ENCODE measurements at regions not wholly inside any gene's neighbourhood (a gene's known extent, or its start where the extent isn't known, plus 50 kb on each side); places are given as distances from the start of the nearest gene placed in this dataset.
A peak's percentile ranks its signal among the peaks of the same experiment; 100 is the strongest.

DNA sequence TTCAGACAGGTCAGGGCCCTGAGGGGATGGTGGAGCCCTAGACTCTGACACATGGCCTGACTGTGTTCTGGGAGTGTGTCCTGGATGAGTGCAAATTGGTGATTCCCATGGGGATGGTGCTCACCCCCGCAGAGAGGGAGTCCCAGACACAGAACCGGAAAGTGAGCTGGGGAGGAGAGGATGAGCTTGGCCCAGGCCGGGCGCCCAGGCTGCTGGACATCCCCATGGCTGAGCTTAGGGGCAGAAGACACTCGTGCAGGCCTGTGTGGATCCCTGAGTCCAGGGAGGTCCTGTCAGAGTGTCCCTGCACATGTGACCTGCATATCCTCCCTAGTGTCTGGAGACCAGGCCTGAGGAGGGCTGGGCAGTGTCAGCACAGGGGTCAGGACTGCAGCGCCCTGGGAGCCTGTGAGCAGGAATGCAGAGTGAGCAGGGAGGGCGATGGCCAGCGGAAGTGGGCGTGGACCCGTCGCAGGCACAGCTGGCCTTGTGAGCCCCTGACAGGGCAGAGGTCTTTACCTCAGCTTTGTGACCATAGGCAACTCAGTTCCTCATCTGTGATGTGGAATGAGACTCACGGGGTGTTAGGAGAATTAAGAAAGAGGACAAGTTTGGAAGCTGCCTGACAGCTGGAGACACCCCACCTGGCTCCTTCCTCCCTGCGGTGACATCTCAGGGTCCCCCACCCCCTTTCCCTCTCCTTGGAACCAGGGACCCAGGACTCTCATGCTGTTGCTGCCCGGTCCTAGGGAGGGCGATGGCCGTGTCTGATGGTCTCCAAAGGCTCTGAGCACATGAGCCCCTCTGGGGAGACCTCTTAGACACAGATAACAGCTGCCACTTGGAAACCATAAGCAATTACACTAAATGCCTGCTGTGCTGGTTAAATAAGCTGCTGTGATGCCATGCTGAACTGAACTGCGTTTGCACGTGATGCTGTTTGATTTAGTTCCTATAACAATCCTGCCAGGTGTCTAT is 62.6 kb upstream of the HS6ST1 start (continued):
- TF ChIP-seq CENPT (CRISPR knock-in tag; IDR thresholded peaks at IDR 0.05; ENCODE audit: low read depth) (0 out of 2 replicates have a peak, but pooled peaks have one; percentile 30), SP1 (IDR thresholded peaks at IDR 0.05) (no peak), SP1 (CRISPR knock-in tag; IDR thresholded peaks at IDR 0.05) (peak; percentile 78; the same call in 1 of the 2 replicates), ZNF414 (CRISPR knock-in tag; IDR thresholded peaks at IDR 0.05) (0 out of 2 replicates have a peak, but pooled peaks have one; percentile 32), TBX2 (CRISPR knock-in tag; IDR thresholded peaks at IDR 0.05; ENCODE audit: borderline replicate concordance) (peak; percentile 77; the same call in 1 of the 2 replicates), ZFP37 (CRISPR knock-in tag; IDR thresholded peaks at IDR 0.05; ENCODE audit: borderline replicate concordance) (no peak), NFKB2 (CRISPR knock-in tag; IDR thresholded peaks at IDR 0.05; ENCODE audit: borderline replicate concordance) (peak; percentile 69; the same call in 1 of the 2 replicates), KDM3A (CRISPR knock-in tag; IDR thresholded peaks at IDR 0.05; ENCODE audit: low read depth) (no peak), HOXA3 (CRISPR knock-in tag; IDR thresholded peaks at IDR 0.05) (peak; percentile 83), HMG20A (CRISPR knock-in tag; IDR thresholded peaks at IDR 0.05; ENCODE audit: borderline replicate concordance) (peak; percentile 30; the same call in 1 of the 2 replicates), ZNF142 (CRISPR knock-in tag; IDR thresholded peaks at IDR 0.05) (peak; percentile 88), MTA1 (CRISPR knock-in tag; IDR thresholded peaks at IDR 0.05; ENCODE audit: borderline replicate concordance) (peak; percentile 80; the same call in 1 of the 2 replicates), ELF1 (CRISPR knock-in tag; IDR thresholded peaks at IDR 0.05) (peak; percentile 71), POLR2G (IDR thresholded peaks at IDR 0.05; ENCODE audit: low read depth, low read length) (0 out of 2 replicates have a peak, but pooled peaks have one; percentile 31), ZNF296 (CRISPR knock-in tag; conservative IDR thresholded peaks at IDR 0.05) (peak; percentile 73; the same call in 1 of the 2 replicates), ZNF691 (CRISPR knock-in tag; IDR thresholded peaks at IDR 0.05; ENCODE audit: borderline replicate concordance, low read depth) (peak; percentile 74; the same call in 1 of the 2 replicates)
- TF ChIP-seq, protein P1, sequence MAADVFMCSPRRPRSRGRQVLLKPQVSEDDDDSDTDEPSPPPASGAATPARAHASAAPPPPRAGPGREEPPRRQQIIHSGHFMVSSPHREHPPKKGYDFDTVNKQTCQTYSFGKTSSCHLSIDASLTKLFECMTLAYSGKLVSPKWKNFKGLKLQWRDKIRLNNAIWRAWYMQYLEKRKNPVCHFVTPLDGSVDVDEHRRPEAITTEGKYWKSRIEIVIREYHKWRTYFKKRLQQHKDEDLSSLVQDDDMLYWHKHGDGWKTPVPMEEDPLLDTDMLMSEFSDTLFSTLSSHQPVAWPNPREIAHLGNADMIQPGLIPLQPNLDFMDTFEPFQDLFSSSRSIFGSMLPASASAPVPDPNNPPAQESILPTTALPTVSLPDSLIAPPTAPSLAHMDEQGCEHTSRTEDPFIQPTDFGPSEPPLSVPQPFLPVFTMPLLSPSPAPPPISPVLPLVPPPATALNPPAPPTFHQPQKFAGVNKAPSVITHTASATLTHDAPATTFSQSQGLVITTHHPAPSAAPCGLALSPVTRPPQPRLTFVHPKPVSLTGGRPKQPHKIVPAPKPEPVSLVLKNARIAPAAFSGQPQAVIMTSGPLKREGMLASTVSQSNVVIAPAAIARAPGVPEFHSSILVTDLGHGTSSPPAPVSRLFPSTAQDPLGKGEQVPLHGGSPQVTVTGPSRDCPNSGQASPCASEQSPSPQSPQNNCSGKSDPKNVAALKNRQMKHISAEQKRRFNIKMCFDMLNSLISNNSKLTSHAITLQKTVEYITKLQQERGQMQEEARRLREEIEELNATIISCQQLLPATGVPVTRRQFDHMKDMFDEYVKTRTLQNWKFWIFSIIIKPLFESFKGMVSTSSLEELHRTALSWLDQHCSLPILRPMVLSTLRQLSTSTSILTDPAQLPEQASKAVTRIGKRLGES (CRISPR knock-in tag; IDR thresholded peaks at IDR 0.05; ENCODE audit: borderline replicate concordance), result no peak
